Pancreas (tissue), 10 donors: ENCODE measurements at regions not wholly inside any gene's neighbourhood (a gene's known extent, or its start where the extent isn't known, plus 50 kb on each side); places are given as distances from the start of the nearest gene placed in this dataset.

ENCODE experiments used
- ATAC-seq, 4 donors: fragments of 200-7000 bp; cut with Tn5 transposase; one replicate each; pipeline versions ENCODE4 v1.8.0 to v1.9.1; 2020; ENCODE audit warnings: mild to moderate bottlenecking in 4 of 4, moderate library complexity in 4 of 4
- DNase-seq, 6 donors: peaks; one replicate each; pipeline ENCODE4 v3.0.0-alpha.2; 2020
- FAIRE-seq: peaks from 2 replicates; lab custom pipeline; 2012; peaks lifted over from hg19 to GRCh38; lab: Jason Lieb, UNC
- H3K27ac ChIP-seq, 4 donors: fragments of 200-600 bp; sonication (generic); 1 replicate in 3 of 4; 2 replicates in 1 of 4; pipeline versions ENCODE4 v1.5.0 to v1.8.0; 2020
- H3K27me3 ChIP-seq, 4 donors: fragments of 200-600 bp; one replicate each; pipeline ENCODE4 v1.8.0; 2021
- H3K36me3 ChIP-seq, 3 donors: fragments of 200-600 bp; sonication (generic) in 1 of 3; one replicate each; pipeline versions ENCODE4 v1.5.0 to v1.8.0; 2020 to 2021
- H3K4me1 ChIP-seq, 3 donors: fragments of 200-600 bp; one replicate each; pipeline ENCODE4 v1.8.0; 2021
- H3K4me3 ChIP-seq, 4 donors: fragments of 200-600 bp; sonication (generic) in 2 of 4; one replicate each; pipeline versions ENCODE4 v1.5.0 to v1.8.0; 2020 to 2021
- H3K9me3 ChIP-seq, 4 donors: fragments of 200-600 bp; one replicate each; pipeline ENCODE4 v1.8.0; 2021
- WGBS, 2 donors: extraction: QIAGEN DNeasy Blood & Tissue Kit; methylation state at CpG; one replicate each; pipeline ENCODE4 v1.1.7; 2013; 5-methylcytosine and 5-hydroxymethylcytosine counted together
- intact Hi-C, 3 donors: fragments of 100-400 bp; cut with DNase I; formaldehyde crosslinking; loops; one replicate each; pipeline versions ENCODE4 v1.11.1 to v1.14.2; 2022
- TF ChIP-seq, protein P1 (sequence below), 4 donors: fragments of 200-600 bp; sonication (generic) in 3 of 4; IDR thresholded peaks; one replicate each; pipeline versions ENCODE4 v1.5.0 to v1.8.0; 2021; ENCODE audit warnings: antibody characterized with exemption in 4 of 4
- donor health status: healthy with polysubstance abuse.
- donor health status: DM: no; HTN: no; CAD: no; lungs with moderate emphysema.
- donor health status: DM: no; HTN: no; CAD: no.
- donor health status: control.
- donor health status: control.
- donor health status: Bipolar disorder and iron deficiency.
- donor health status: DM: yes; HTN: yes; CAD: no.
- donor health status: DM: no; HTN: no; CAD: no.
- donor health status: DM: no; HTN: no; CAD: no.
- donor health status: DM: yes; HTN: yes; CAD: no.

GRCh38 chr10:57015187-57015586 lies 654.1 kb upstream of the ZWINT start:
- FAIRE-seq (no peak), DNase-seq (no peak), ATAC-seq (no peak)
- TF ChIP-seq, protein P1, sequence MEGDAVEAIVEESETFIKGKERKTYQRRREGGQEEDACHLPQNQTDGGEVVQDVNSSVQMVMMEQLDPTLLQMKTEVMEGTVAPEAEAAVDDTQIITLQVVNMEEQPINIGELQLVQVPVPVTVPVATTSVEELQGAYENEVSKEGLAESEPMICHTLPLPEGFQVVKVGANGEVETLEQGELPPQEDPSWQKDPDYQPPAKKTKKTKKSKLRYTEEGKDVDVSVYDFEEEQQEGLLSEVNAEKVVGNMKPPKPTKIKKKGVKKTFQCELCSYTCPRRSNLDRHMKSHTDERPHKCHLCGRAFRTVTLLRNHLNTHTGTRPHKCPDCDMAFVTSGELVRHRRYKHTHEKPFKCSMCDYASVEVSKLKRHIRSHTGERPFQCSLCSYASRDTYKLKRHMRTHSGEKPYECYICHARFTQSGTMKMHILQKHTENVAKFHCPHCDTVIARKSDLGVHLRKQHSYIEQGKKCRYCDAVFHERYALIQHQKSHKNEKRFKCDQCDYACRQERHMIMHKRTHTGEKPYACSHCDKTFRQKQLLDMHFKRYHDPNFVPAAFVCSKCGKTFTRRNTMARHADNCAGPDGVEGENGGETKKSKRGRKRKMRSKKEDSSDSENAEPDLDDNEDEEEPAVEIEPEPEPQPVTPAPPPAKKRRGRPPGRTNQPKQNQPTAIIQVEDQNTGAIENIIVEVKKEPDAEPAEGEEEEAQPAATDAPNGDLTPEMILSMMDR (IDR thresholded peaks at IDR 0.05): no peak
- 60 to 75% methylated on average over 7 to 8 of the region's 8 CpGs for WGBS, 2 donors
- H3K36me3 ChIP-seq: no peaks in the 10 kb centered on the region
- no peak overlapping the region for H3K27ac ChIP-seq
- no peak overlapping the region for H3K4me3 ChIP-seq
- no peaks in the 10 kb centered on the region for H3K9me3 ChIP-seq
- H3K4me1 ChIP-seq: no peaks in the 10 kb centered on the region
- H3K27me3 ChIP-seq: no peaks in the 10 kb centered on the region
- intact Hi-C loops: no loop called here

DNA sequence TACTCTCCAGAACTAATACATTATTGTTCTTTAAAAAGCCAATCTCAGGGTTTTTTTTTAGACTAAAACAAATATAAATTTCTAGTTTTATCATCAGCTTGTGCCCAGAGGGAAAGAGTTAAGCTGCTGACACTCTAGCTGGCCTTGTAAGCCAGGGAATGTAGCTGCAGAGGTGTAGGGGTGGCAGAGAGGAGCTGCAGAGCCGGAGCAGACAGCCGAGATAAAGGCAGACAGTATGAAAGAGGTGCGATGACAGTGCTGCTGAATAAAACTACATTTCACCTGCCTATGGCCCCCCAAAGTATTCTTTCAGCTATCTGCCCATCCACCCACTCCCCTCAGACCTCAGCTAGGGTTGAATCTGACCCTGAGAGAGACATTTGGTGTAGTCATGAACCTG lies 653.7 kb upstream of the ZWINT start:
- DNase-seq (no peak), ATAC-seq (no peak), FAIRE-seq (no peak)
- Histone ChIP-seq H3K9me3 (no peaks in the 10 kb centered on the region), H3K27me3 (no peaks in the 10 kb centered on the region), H3K4me1 (no peaks in the 10 kb centered on the region), H3K36me3 (no peaks in the 10 kb centered on the region), H3K27ac (no peak overlapping the region), H3K4me3 (no peak overlapping the region)
- TF ChIP-seq, protein P1 (IDR thresholded peaks at IDR 0.05): no peak
- WGBS, 2 donors: 29 to 43% methylated on average over 3 of the region's 3 CpGs
- intact Hi-C loops: no loop called here

DNA sequence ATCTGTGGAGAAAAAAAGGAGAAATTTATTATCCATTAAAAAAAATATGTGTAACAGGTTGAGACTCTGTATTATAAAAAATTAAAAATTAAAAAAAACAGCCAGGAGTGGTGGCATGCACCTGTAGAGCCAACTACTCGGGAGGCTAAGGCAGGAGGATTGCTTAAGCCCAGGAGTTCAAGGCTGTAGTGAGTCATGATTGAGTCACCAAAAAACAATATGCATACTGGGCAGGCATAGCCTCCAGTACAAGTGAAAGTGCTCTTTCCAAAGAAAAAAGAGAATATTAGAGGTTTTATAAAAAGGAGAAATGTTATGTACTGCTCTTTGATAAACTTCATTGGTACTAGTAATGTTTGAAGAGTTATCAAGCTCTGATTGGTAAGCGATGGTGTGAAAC lies 647.1 kb upstream of the ZWINT start:
- no peak overlapping the region for H3K4me3 ChIP-seq
- H3K9me3 ChIP-seq: no peaks in the 10 kb centered on the region
- H3K27me3 ChIP-seq: no peaks in the 10 kb centered on the region
- no peak for ATAC-seq
- no peak overlapping the region for H3K27ac ChIP-seq
- TF ChIP-seq, protein P1 (IDR thresholded peaks at IDR 0.05): no peak
- no peaks in the 10 kb centered on the region for H3K4me1 ChIP-seq
- FAIRE-seq: no peak
- H3K36me3 ChIP-seq: no peaks in the 10 kb centered on the region
- intact Hi-C loops: no loop called here
- 49 to 51% methylated on average over 2 of the region's 2 CpGs for WGBS, 2 donors
- no peak for DNase-seq

- peaks cover 0 to 4% (median 0%) of the 10 kb centered on the region in 4 donors for H3K27me3 ChIP-seq
- H3K9me3 ChIP-seq: no peaks in the 10 kb centered on the region
- intact Hi-C loops: no loop called here
- FAIRE-seq (no peak), DNase-seq (no peak), ATAC-seq (no peak)
- 16 to 38% methylated on average over 3 of the region's 3 CpGs for WGBS, 2 donors
- no peaks in the 10 kb centered on the region for H3K36me3 ChIP-seq
- no peaks in the 10 kb centered on the region for H3K4me1 ChIP-seq
- H3K27ac ChIP-seq: no peak overlapping the region
- TF ChIP-seq, protein P1 (IDR thresholded peaks at IDR 0.05): no peak
- H3K4me3 ChIP-seq: no peak overlapping the region
Observed at GRCh38 chr10:56991591-56992069, 630.6 kb upstream of the ZWINT start.

DNA sequence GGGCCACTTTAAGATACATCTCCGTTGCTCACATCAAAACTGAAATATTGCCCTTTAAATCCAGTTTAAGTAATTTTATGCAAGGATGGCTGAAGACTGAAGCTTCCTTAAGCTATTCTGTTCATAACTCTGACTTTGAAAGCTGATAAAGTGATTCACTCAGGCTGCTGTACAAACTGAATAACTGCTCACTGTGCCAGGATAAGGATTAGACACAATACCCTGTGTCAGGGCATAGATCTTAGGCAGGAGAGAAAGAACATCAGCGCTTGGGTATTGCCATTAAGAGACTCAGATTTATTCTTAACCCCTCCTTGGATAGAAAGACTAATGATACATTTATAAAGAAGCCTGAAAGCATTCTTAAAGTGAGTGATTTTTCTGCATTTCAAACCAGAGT lies 614.5 kb upstream of the ZWINT start:
- WGBS, 2 donors: 53 to 69% methylated on average over 2 of the region's 2 CpGs
- ATAC-seq: no peak
- TF ChIP-seq, protein P1 (IDR thresholded peaks at IDR 0.05): no peak
- H3K9me3 ChIP-seq: no peaks in the 10 kb centered on the region
- no peaks in the 10 kb centered on the region for H3K27me3 ChIP-seq
- no peak for DNase-seq
- H3K4me3 ChIP-seq: no peak overlapping the region
- FAIRE-seq: no peak
- H3K27ac ChIP-seq: no peak overlapping the region
- intact Hi-C loops: no loop called here
- no peaks in the 10 kb centered on the region for H3K36me3 ChIP-seq
- no peaks in the 10 kb centered on the region for H3K4me1 ChIP-seq
